SW 1271 (cell line): ENCODE measurements at regions not wholly inside any gene's neighbourhood (a gene's known extent, or its start where the extent isn't known, plus 50 kb on each side); places are given as distances from the start of the nearest gene placed in this dataset.

Experiments
- DNase-seq, 2 experiments: peaks; one replicate each; lab custom pipeline; 2025; lab: John Stamatoyannopoulos, UW

DNA sequence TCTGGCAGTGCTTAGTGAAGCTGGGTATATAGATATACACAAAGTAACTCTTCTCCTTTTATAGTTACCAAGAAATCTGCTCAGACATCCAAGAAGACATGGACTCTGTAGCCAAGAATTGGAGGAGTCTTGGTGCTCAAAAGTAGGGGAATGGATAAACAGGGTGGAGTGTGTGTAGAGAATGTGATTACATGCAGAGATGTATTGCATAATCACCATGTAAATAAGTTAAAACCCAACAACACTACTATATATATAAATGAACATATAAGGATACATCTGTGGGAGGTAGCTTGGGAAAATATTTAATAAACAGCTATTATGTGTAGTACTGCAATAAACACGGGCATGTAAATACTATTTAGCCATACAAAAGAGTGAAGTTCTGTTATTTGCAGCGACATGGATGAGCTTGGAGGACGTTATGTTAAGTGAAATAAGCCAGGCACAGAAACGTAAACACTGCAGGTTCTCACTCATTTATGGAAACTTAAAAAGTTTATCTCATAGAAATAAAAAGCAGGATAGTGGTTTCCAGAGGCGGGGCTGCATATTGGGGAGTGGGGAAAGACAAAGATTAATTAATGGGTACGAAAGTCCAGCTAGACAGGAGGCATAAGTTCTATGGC lies 207.5 kb downstream of the TENT4A start:
- no peak for DNase-seq

DNA sequence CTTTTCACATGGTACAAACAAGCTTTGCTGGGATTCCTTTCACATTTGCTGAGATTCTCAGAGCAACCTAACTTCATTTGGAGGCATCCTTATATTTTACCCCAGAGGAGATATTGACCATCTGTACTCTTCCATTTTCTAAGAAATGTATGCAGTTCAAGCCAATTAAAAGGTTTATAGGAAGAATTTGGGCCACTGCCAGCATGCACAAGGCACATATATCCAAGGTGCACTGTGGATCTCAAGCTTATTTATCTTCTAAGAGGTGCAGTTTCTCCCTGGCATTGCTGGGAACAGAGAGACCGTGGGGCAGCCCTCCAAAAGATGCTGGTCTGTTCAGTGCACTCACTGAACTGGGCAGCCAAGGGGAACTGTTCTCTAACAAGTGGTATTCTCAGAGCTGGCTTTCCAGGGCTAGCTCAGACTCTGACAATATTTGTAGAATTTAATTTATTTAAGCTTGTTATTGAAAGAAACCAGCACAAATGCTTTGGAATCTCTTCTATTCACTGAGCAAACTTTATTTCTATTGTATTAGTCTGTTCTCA lies 213.3 kb downstream of the TENT4A start:
- DNase-seq: no peak

DNA sequence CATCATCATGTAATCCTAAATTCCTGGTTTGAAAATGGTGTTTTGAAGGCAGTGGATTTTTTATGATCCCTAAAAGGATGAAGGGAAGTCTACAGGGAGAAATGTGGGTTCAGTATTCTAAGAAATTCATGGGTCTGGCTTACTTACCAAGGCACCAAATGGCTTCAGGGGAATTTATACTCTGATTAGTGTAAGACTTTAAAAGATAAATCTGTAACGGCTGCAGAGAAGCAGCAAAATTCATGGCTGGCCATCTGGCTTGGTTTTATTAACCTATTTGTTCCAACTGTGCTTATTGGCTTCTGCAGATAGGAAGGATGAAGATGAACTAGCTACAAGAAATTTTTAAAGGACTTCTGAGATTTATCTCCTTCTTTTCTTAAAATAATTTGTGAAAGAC lies 222.8 kb downstream of the TENT4A start:
- no peak for DNase-seq

DNA sequence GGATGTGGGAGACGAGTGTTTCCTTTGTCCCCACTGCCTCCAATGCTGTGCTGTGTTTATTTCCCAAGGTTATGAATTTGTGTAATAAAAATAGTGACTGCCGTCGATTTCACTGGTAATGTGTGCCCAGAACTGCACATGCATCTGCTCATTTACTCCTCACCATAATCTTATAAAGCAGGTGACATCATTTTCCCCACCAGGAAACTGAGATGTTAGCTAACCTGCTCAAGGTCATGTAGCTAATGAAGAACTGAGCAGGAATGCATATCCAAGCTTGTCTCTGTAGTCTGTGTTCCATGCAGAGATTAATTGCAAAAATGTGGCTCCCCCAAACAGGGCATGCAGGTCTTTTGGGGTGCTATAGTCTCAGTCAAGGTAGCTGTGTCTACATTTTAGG lies 224.4 kb downstream of the TENT4A start:
- no peak for DNase-seq

DNA sequence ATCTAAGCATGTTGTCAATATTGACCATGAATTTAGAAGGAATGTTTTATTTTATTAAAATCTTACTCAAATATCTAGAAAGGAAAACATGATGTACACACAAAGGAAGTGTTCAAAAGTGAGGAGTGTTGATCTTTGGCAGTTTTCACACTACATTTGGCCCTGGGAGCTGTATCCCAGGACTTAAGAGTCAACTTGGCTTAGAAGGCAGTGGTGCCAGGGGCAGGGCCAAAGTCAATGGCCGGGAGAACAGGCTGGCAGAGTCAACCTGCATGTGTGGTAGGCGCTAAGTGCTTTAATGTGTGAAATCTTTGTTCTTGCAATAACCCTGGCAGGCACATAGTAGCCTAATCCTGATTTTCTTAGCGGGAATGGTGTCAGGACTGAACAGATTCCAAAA lies 228.4 kb downstream of the TENT4A start:
- DNase-seq: no peak

DNA sequence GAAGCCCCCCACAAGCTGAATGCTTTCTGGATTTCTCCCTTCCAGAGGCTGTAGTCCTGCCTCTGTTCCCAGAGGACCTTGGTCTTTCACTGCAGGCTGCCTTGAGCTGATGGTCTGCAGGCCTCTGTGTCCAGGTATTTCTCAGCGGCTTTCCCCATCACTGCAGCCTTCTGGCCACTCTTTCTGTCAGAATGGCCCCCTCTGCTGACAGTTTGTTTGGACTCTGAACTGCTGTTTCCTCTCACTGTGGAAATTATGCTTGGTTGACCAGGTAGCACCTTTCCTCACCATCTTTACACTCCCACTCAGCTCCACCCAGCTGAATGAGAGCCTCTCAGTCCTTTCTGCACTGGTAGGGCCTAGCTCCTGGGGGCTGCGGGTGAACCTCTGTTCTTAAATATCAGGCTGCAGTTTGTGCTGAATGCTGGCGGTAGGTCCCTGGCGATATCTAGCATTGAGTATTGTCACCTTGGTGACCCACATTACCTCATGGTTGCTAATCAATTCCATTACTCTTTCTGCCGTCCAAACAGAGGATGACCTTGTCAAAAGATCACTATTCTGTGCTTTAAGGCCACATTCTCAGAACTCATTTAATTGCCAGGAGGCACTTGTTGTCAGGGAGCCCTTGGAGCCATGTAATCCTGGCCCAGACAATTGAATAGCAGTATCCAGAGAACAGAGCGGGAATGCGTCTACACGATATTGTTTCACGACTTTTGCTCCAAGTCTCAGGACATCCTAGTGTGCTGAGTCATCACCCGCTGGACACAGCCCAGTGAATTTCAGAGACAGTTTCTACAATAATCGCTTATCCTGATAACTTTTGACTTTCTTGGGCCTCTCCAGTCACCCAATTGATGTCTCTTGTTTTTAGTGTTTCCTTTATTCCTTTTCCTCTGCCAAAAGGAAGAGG lies 230.2 kb downstream of the TENT4A start:
- no peak for DNase-seq

DNA sequence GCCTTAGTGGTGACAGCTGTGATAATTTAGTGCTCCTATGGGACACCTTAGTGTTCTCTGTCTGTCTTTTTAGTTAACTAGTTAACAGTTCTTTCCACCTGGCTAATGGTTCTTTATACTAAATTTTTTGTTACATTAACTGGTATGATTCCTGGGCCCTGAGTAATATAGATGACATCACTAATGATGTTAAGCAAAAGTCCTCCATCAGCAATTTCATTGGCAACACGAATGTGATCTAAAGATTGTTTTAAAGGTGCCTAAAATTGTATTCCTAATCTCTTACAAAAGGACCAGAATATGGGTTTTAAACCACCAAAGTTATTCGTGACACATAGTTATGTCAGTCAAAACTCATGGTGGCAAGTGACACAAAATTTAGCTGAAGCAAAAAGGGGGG lies 235.3 kb downstream of the TENT4A start:
- DNase-seq: no peak

DNA sequence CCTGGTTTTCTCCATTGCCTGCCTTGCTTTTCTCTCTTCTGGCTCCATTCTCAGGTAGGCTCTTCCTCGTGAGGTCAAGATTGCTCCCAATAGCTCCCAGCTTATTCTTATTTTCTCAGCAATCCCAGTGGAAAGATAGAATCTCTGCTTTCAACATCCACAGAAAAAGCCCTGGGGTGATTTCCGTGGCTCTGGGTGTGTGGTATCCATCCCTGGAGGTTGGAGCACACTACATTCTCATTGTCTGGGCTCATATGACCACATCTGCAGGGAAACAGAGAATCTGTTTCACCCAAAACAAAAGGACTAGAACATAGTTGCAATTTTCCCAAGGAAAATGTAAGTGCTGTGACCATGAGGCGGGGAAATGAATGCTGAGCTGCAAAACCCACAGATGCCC lies 236.0 kb downstream of the TENT4A start:
- no peak for DNase-seq

DNA sequence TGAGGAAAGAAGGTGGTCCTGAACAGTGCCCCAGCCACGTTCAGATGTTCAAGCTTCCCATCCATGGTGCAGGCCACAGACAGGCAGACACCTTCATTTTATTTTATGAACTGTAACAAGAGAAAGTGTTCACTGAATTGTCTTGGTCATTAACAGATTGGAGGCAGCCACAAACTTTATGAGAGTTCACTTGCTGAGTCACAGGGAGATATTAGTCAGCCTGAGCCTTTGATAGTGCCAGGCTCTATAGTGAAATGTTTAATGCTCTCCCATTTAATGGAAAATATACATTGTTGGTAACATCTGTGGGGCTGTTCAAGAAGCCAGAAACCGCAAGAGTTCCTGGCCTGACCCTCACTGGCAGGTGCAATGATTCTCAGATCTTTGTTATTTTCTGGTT lies 237.0 kb downstream of the TENT4A start:
- DNase-seq: no peak

DNA sequence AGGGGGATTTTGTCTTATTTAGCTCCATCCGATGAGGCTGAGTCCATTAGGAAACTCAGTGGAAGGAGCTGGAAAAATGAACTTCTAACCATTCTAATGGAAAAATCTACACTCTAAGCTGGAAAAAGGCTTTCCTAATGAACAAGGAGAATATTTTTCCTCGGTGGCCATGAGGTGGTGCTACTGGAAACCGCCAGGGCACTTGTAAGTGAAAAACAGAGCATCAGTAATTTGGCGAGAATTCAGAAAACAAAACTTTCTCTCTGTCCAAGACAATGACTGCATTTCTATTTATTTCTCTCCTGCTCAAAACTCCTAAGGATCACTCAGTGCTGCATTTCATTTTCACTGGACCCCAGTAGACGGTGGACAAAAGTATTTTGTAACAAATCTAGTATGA lies 237.6 kb downstream of the TENT4A start:
- no peak for DNase-seq

DNA sequence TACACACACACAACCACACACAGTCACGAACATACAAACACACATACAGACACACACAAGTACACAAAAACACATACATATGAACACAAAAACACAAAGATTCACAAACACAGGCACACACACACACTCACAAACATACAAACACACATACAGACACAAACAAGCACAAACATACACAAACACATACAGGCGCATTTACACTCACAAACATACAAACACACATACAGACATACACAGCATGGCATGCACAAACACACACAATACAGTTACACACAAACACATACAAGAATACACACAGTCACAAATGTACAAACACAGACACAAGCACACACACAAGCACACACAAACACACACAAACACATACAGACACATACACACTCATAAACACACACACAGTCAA lies 247.9 kb downstream of the TENT4A start:
- DNase-seq: no peak

DNA sequence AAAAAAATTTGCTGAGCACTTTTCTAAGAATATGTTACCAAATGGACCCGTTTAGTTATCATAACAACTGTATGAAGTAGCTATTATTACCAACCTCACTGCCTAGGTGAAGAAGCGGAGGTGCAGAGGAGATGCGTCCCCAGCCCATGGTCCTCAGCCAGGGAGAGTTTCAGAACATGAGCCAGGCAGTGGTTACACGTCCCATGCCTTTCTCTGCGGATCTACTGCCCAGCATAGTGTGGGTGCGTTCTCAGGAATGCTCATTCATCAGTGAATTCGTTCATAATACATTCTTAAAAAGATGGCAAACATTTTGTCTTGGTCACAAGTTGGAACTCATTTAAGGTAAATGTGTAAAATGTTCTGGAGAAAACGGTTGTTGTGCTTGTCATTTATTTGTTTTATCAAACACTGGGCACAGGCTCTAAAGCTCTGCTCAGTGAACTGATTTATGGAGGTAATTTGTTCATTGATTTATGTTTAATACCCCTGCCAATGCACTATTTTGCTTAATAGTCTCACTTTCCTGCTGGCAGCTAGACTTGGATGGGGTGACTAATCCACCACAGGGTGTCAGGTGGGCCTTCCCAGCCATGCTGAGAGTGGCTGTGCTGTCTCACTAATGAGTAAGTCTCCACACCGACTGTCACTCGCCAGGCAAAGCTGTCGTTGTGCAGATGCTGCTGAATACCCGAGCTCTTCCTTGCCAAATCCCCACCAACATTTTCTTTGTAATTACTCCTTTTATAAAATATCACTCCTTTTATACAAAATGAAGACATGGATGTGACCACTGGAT lies 248.8 kb downstream of the TENT4A start:
- no peak for DNase-seq

DNA sequence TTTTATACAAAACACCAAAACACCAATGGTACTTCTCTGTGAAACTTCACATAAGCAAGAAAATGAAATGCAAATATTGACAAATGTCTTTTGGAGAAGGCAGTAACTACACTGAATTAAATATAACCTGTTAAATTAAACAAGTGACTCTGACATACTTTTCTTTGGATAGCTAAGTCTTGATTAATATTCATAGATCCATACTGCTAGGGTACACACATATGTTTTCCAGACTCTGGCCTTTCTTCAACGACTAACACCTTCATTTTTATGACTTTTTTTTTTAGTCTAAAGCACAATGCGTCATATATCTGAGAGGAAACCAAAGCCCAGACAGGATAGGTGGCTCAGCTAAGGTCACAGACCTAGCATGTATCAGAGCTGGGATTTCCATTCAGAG lies 263.7 kb downstream of the TENT4A start:
- DNase-seq: no peak

DNA sequence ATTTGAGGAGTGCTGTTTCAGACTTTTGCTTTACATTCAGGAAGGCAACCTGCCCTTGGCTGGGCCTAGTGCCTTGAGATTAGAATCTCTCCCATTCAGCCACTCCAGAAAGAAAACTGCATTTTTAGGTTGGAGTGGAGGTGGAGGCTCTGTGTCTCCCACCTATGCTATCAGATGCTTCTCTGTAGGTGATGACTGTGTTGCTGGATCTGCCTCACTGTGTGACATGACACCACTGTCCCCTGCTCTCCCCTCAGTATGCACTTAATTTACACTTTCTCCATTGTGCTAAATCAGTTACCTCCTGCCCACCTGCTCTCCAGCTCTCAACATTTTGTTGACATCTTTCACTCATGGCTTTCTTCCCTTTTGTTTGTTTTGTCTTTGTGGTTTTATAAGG lies 265.8 kb downstream of the TENT4A start:
- no peak for DNase-seq

DNA sequence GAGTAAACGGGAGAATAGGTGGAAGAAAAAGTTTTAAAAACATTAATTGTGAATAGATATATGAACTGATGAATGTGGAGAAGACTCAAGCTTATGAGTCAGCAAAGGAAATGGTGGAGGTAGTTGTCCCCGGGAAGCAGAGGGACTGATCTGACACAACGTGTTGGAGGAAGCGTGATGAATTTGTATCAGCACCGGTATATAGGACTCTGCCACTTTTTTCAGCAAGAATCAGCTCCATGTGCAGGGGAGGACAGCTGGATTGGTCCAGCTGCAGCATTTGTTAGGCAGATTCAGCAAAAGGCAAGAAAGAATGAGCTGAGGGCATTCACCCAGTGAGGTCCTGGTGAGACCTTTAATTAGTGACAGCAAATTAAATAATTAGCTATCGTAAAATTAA lies 276.0 kb downstream of the TENT4A start:
- DNase-seq: no peak

DNA sequence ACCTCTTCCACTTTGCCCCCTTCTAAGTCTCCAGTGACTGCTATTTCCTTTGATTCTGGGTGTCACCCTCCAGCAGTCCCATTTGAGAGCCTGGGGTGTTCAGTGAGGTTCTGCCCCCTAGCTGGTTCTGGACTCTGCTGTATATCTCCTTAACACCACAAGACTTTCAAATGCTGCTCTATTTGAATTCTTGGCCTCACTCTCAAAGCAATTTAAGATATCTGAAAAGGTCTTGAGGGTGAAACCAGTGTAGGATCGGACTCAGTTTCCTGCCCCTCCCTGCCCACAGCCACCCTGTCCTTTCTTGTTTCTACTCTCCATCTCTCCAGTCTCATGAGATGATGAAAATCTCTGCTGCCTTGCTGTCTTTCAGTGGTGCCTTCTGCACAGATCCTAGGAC lies 280.9 kb downstream of the TENT4A start:
- no peak for DNase-seq

DNA sequence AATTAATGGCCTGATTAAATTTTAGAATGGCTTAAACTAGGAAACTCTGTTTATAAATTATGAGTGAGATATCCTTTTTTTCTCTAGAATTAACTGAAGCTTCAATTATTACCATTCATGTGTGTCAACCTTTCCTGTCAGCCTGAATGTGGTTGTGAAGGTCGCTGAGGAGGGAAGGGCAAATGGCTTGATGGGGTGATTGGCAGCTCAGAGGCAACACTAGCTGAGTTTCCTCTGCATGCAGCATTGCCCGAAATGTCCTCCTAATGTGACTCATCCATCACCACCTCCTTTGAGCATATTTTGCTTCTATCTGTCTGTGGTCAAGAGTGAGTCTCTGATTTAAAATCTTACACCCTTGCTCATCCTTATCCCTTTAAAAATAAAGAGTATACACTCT lies 281.9 kb downstream of the TENT4A start:
- no peak for DNase-seq

DNA sequence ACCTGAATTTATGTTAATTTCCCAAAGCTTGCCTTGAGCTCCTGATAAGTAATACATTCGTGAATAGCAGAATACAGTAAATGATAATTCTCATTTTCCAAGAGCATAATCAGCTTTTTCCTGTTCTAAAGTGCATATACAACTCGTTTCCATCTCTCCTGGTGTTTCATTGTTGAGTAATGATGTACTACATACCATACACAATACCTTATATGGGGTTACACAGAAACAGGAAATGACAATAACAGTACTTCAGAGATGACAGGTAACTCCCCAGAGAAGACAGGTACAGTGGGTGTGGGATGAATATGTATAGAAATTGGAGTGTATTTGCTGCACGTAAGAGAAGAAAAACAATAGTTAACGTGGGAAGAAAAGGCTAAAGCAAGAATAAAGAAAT lies 287.1 kb downstream of the TENT4A start:
- no peak for DNase-seq

DNA sequence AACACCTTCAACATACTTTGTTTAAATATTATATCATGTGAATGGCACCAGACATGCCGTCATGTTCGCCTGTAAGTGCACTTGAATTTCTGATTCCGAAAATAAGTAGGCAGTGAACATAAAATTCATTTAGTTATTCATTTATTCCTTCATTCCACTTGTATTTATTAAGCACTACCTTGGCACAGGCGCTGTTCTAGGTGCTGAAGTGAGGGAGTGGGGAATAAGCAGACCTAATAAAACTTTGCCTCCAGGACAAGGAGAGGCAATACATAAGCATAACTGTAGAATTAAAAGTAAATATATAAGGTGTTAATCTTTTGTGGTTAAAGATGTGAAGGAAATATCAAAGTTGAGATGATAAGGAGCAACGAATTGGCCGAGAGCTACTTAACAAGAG lies 297.4 kb downstream of the TENT4A start:
- no peak for DNase-seq

DNA sequence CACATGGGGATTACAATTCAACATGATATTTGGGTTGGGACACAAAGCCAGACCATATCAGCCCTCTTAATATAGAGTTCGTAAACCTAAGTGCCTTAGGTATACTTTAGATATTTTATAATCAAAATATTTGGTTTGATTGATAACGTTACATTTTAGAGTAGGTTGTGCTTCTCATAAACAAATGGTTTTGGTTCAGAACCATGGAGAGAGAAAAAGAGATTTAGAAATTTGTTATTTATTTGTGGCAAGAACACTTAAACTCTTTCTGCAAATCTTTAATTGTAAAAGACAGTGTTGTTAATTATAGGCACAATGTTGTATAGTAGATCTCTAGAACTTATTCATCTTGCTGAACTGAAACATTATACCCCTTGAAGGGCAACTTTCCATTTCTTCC lies 298.8 kb downstream of the TENT4A start:
- no peak for DNase-seq

DNA sequence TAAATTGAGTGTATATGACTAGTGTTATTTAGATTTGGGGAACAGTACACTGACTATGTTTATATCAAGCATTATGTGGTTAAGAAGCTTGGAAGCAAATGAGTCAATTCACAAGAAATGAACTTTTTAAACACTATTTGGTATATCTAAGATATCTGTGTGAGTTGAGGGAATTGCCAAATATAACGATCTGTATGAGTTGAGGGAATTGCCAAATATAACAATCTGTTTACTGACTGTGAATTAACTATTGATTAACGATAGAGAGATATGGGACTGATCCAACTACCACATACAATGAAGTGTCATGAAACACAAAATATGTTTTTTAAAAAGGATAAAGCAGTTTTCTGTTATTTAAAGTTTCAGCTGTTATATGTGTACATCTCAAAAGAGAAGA lies 301.4 kb downstream of the TENT4A start:
- DNase-seq: no peak

DNA sequence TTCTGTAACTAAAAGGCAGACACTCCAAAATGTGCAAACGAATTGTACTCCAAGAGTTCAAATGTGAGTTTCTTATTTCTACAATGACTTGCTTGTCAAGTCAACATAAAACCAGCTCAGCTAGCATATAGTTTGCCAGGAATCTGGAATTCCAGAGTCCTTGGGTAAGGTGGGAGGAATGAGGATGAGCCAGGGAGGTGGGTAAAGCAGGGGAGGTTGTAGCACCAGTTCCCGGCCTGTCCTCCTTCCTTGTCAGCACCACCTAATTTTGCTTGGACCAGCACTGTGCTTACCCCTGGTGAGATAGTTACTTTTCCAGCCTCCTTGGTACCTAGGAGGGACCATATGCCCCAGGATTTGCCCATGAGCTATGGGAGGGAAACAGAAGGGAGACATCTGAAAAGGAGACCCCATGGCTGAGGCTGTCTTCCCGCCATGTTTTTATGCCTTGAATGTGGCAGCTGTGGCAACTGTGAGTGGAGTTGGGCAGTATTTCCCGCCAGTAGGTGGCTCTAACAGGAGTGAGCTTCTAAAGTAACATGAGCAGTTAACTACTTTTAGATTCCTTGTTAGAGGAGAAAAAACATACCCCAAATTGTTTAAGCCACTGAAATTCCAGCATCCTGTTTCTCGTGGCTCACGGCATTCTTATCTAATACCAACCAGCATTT lies 302.5 kb downstream of the TENT4A start:
- DNase-seq: no peak
